ENCODE measurements at regions not wholly inside any gene's neighbourhood (a gene's known extent, or its start where the extent isn't known, plus 50 kb on each side); places are given as distances from the start of the nearest gene placed in this dataset.
A peak's percentile ranks its signal among the peaks of the same experiment; 100 is the strongest.

DNA sequence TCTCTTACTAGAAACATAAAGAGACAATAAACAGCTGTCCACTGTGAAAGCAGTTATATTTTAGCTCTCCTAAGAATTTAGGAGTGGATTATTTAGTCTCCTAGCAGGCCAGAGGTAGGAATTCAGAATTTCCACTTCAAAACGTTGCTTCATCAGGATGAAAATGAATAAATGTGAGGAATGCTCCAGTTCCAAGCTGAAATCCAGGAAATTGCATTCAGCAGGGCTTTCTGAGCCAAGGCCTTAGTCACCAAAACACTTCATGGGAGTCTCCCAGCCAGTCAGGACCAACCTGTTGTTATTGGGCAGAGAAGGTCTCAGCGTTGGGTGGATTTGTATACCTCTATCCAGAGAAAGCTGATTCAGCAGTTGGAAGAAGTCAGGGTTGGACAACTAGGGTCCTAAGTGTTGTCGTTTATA lies 1040.3 kb downstream of the TLE1 start:
- Histone ChIP-seq H4K8ac (ENCODE audit: low read length) (no peak overlapping the region), H3K4me3 (ENCODE audit: insufficient read depth in 1 of 2, low read depth in 1 of 2, low read length in 2 of 2) (no peak overlapping the region), H3K4ac (ENCODE audit: low read depth in 1 of 2, low read length in 2 of 2) (no peak overlapping the region), H3K9ac (ENCODE audit: low read length) (peak overlapping the region; percentile 18), H4K91ac (ENCODE audit: low read length) (no peak overlapping the region), H3K18ac (ENCODE audit: low read depth in 1 of 2, low read length in 2 of 2) (no peak overlapping the region), H3K27me3 (ENCODE audit: control insufficient read depth in 1 of 2, insufficient read depth in 1 of 2, low read length in 2 of 2) (no peaks in the 10 kb centered on the region), H3K9me3 (ENCODE audit: control insufficient read depth, low read length) (no peaks in the 10 kb centered on the region), H3K4me2 (ENCODE audit: low read length, poor library complexity, severe bottlenecking) (no peak overlapping the region), H2BK5ac (ENCODE audit: low read depth, low read length, poor library complexity, severe bottlenecking) (no peak overlapping the region), H3K23ac (ENCODE audit: low read length in 2 of 2) (no peak overlapping the region), H3K4me1 (ENCODE audit: control insufficient read depth, insufficient read depth, low read depth, low read length) (peaks cover 1% of the 10 kb centered on the region), H3K27ac (ENCODE audit: low read length, poor library complexity, severe bottlenecking) (peak overlapping the region; percentile 71), H2BK12ac (ENCODE audit: low read length in 2 of 2) (no peak overlapping the region), H2BK120ac (ENCODE audit: low read depth, low read length) (no peak overlapping the region), H2BK15ac (ENCODE audit: low read depth, poor library complexity, severe bottlenecking) (no peak overlapping the region), H3K36me3 (ENCODE audit: control insufficient read depth in 1 of 2, insufficient read depth in 2 of 2, low read depth in 1 of 2, low read length in 2 of 2) (no peaks in the 10 kb centered on the region), H2AFZ (ENCODE audit: low read depth, low read length) (no peak overlapping the region), H2AK5ac (ENCODE audit: low read length, severe bottlenecking) (no peak overlapping the region), H3K79me1 (replicated peaks; ENCODE audit: low read length, poor library complexity, severe bottlenecking) (no peaks in the 10 kb centered on the region), H3K14ac (ENCODE audit: low read length in 2 of 2) (no peak overlapping the region)
- WGBS, result 48% methylated on average over 3 of the region's 3 CpGs
- DNase-seq, result peak; percentile 85

DNA sequence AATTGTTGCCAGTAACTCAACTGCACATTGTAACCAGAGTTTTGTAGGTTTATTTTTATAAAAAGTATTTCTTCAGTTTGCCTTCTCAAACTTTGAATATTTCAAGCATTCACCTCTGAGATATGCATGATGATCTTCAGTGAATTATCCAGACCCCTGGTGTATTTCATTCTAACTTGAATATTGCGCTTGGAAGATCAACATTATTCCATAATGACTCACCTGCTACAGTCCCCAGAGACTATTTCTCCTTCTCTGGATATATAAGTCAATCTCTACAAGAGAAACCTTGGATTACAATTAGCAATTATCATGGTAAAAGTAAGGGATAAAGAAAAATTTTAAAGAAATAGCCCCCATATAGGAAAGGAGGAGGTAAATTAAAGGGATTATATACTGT lies 1041.0 kb downstream of the TLE1 start:
- Histone ChIP-seq H4K8ac (ENCODE audit: low read length) (no peak overlapping the region), H3K14ac (ENCODE audit: low read length in 2 of 2) (no peak overlapping the region), H3K4me3 (ENCODE audit: insufficient read depth in 1 of 2, low read depth in 1 of 2, low read length in 2 of 2) (no peak overlapping the region), H3K9ac (ENCODE audit: low read length) (peak overlapping the region; percentile 18), H3K79me1 (replicated peaks; ENCODE audit: low read length, poor library complexity, severe bottlenecking) (no peaks in the 10 kb centered on the region), H2BK12ac (ENCODE audit: low read length in 2 of 2) (no peak overlapping the region), H3K23ac (ENCODE audit: low read length in 2 of 2) (no peak overlapping the region), H2BK15ac (ENCODE audit: low read depth, poor library complexity, severe bottlenecking) (no peak overlapping the region), H3K36me3 (ENCODE audit: control insufficient read depth in 1 of 2, insufficient read depth in 2 of 2, low read depth in 1 of 2, low read length in 2 of 2) (no peaks in the 10 kb centered on the region), H3K27ac (ENCODE audit: low read length, poor library complexity, severe bottlenecking) (no peak overlapping the region), H2BK120ac (ENCODE audit: low read depth, low read length) (no peak overlapping the region), H2AFZ (ENCODE audit: low read depth, low read length) (no peak overlapping the region), H3K9me3 (ENCODE audit: control insufficient read depth, low read length) (no peaks in the 10 kb centered on the region), H3K4me2 (ENCODE audit: low read length, poor library complexity, severe bottlenecking) (no peak overlapping the region), H2AK5ac (ENCODE audit: low read length, severe bottlenecking) (no peak overlapping the region), H3K18ac (ENCODE audit: low read depth in 1 of 2, low read length in 2 of 2) (no peak overlapping the region), H3K27me3 (ENCODE audit: control insufficient read depth in 1 of 2, insufficient read depth in 1 of 2, low read length in 2 of 2) (no peaks in the 10 kb centered on the region), H3K4ac (ENCODE audit: low read depth in 1 of 2, low read length in 2 of 2) (no peak overlapping the region), H4K91ac (ENCODE audit: low read length) (no peak overlapping the region), H3K4me1 (ENCODE audit: control insufficient read depth, insufficient read depth, low read depth, low read length) (peaks cover 1% of the 10 kb centered on the region), H2BK5ac (ENCODE audit: low read depth, low read length, poor library complexity, severe bottlenecking) (no peak overlapping the region)
- peak; percentile 62 for DNase-seq
- no CpG with 5 or more reads among the region's 1 CpG for WGBS

DNA sequence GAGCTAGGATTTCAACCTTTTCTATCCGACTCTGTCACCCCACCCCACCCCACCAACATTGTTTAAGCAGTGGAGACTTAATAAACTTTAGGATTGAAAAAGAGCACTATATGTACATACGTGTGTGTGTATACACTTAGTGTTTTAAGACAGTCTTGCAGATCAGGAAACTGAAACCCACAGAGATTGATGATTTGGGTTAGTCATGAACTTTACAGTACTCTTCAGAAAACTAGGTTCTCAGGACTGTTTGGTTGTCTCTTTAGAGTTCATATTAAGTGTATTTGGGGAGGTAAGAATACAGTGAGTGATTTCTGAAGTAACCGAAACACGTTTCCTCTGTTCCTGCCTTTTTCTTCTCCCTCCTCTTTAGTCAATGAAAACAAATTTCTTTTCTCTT lies 1043.1 kb downstream of the TLE1 start:
- Histone ChIP-seq H3K18ac (ENCODE audit: low read depth in 1 of 2, low read length in 2 of 2) (no peak overlapping the region), H3K9me3 (ENCODE audit: control insufficient read depth, low read length) (no peaks in the 10 kb centered on the region), H2BK12ac (ENCODE audit: low read length in 2 of 2) (no peak overlapping the region), H3K23ac (ENCODE audit: low read length in 2 of 2) (no peak overlapping the region), H3K9ac (ENCODE audit: low read length) (no peak overlapping the region), H4K91ac (ENCODE audit: low read length) (no peak overlapping the region), H2AFZ (ENCODE audit: low read depth, low read length) (no peak overlapping the region), H2BK120ac (ENCODE audit: low read depth, low read length) (no peak overlapping the region), H3K4ac (ENCODE audit: low read depth in 1 of 2, low read length in 2 of 2) (no peak overlapping the region), H2BK15ac (ENCODE audit: low read depth, poor library complexity, severe bottlenecking) (no peak overlapping the region), H4K8ac (ENCODE audit: low read length) (no peak overlapping the region), H3K4me1 (ENCODE audit: control insufficient read depth, insufficient read depth, low read depth, low read length) (peaks cover 1% of the 10 kb centered on the region), H3K27ac (ENCODE audit: low read length, poor library complexity, severe bottlenecking) (no peak overlapping the region), H3K4me2 (ENCODE audit: low read length, poor library complexity, severe bottlenecking) (no peak overlapping the region), H3K14ac (ENCODE audit: low read length in 2 of 2) (no peak overlapping the region), H3K4me3 (ENCODE audit: insufficient read depth in 1 of 2, low read depth in 1 of 2, low read length in 2 of 2) (no peak overlapping the region), H2BK5ac (ENCODE audit: low read depth, low read length, poor library complexity, severe bottlenecking) (no peak overlapping the region), H3K79me1 (replicated peaks; ENCODE audit: low read length, poor library complexity, severe bottlenecking) (no peaks in the 10 kb centered on the region), H3K27me3 (ENCODE audit: control insufficient read depth in 1 of 2, insufficient read depth in 1 of 2, low read length in 2 of 2) (no peaks in the 10 kb centered on the region), H3K36me3 (ENCODE audit: control insufficient read depth in 1 of 2, insufficient read depth in 2 of 2, low read depth in 1 of 2, low read length in 2 of 2) (no peaks in the 10 kb centered on the region), H2AK5ac (ENCODE audit: low read length, severe bottlenecking) (no peak overlapping the region)
- 92% methylated on average over 1 of the region's 4 CpGs for WGBS
- DNase-seq, result no peak

DNA sequence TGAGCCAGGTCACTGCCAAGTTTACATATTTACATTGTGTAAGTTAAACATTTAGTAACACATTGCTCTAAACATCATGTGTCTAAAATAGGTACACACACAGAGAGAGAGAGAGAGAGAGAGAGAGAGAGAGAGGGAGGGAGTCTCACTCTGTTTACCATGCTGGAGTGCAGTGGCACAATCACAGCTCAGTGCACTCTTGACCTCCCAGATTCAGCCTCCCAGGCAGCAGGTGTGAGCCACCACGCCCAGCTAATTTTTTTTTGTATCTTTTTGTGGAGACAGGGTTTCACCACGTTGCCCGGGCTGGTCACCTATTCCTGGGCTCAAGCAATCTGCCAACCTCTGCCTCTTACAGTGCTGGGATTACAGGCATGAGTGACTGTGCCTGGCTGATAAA lies 1045.3 kb downstream of the TLE1 start:
- Histone ChIP-seq H4K91ac (ENCODE audit: low read length) (no peak overlapping the region), H3K4me1 (ENCODE audit: control insufficient read depth, insufficient read depth, low read depth, low read length) (no peaks in the 10 kb centered on the region), H3K18ac (ENCODE audit: low read depth in 1 of 2, low read length in 2 of 2) (no peak overlapping the region), H3K9ac (ENCODE audit: low read length) (no peak overlapping the region), H3K27ac (ENCODE audit: low read length, poor library complexity, severe bottlenecking) (no peak overlapping the region), H2BK5ac (ENCODE audit: low read depth, low read length, poor library complexity, severe bottlenecking) (no peak overlapping the region), H2AK5ac (ENCODE audit: low read length, severe bottlenecking) (no peak overlapping the region), H3K23ac (ENCODE audit: low read length in 2 of 2) (no peak overlapping the region), H2BK15ac (ENCODE audit: low read depth, poor library complexity, severe bottlenecking) (no peak overlapping the region), H3K9me3 (ENCODE audit: control insufficient read depth, low read length) (no peaks in the 10 kb centered on the region), H2AFZ (ENCODE audit: low read depth, low read length) (no peak overlapping the region), H3K4ac (ENCODE audit: low read depth in 1 of 2, low read length in 2 of 2) (no peak overlapping the region), H3K4me2 (ENCODE audit: low read length, poor library complexity, severe bottlenecking) (no peak overlapping the region), H2BK120ac (ENCODE audit: low read depth, low read length) (no peak overlapping the region), H4K8ac (ENCODE audit: low read length) (no peak overlapping the region), H3K4me3 (ENCODE audit: insufficient read depth in 1 of 2, low read depth in 1 of 2, low read length in 2 of 2) (no peak overlapping the region), H2BK12ac (ENCODE audit: low read length in 2 of 2) (no peak overlapping the region), H3K79me1 (replicated peaks; ENCODE audit: low read length, poor library complexity, severe bottlenecking) (no peaks in the 10 kb centered on the region), H3K27me3 (ENCODE audit: control insufficient read depth in 1 of 2, insufficient read depth in 1 of 2, low read length in 2 of 2) (no peaks in the 10 kb centered on the region), H3K14ac (ENCODE audit: low read length in 2 of 2) (no peak overlapping the region), H3K36me3 (ENCODE audit: control insufficient read depth in 1 of 2, insufficient read depth in 2 of 2, low read depth in 1 of 2, low read length in 2 of 2) (no peaks in the 10 kb centered on the region)
- WGBS, result 96% methylated on average over 3 of the region's 3 CpGs
- no peak for DNase-seq

Measured in mesenchymal stem cell (in vitro differentiated cells and primary cell).